ENCODE measurements at regions not wholly inside any gene's neighbourhood (a gene's known extent, or its start where the extent isn't known, plus 50 kb on each side); places are given as distances from the start of the nearest gene placed in this dataset.
A peak's percentile ranks its signal among the peaks of the same experiment; 100 is the strongest.

GRCh38 chr17:69735285-69735684, 320.8 kb downstream of the MAP2K6 start:
- peaks cover 45% of the 10 kb centered on the region for H3K9me3 Mint-ChIP-seq
- peaks cover 6% of the 10 kb centered on the region for H3K27me3 Mint-ChIP-seq (ENCODE audit: low read depth)
- no peak overlapping the region for H3K4me3 Mint-ChIP-seq
- H3K36me3 Mint-ChIP-seq (ENCODE audit: low read depth): peaks cover 27% of the 10 kb centered on the region
- peaks cover 42% of the 10 kb centered on the region for H3K4me1 Mint-ChIP-seq (ENCODE audit: low read depth)
- DNase-seq (ENCODE audit: low spot score): no peak
- H3K27ac Mint-ChIP-seq: no peak overlapping the region

GRCh38 chr17:69743091-69743490, 328.6 kb downstream of the MAP2K6 start:
- H3K4me3 Mint-ChIP-seq: no peak overlapping the region
- no peaks in the 10 kb centered on the region for H3K27me3 Mint-ChIP-seq (ENCODE audit: low read depth)
- peaks cover 32% of the 10 kb centered on the region for H3K36me3 Mint-ChIP-seq (ENCODE audit: low read depth)
- H3K27ac Mint-ChIP-seq: no peak overlapping the region
- H3K4me1 Mint-ChIP-seq (ENCODE audit: low read depth): peaks cover 14% of the 10 kb centered on the region
- H3K9me3 Mint-ChIP-seq: peaks cover 44% of the 10 kb centered on the region
- no peak for DNase-seq (ENCODE audit: low spot score)

GRCh38 chr17:69744512-69745070, 330.1 kb downstream of the MAP2K6 start:
- Mint-ChIP-seq H3K27ac (no peak overlapping the region), H3K4me1 (ENCODE audit: low read depth) (no peaks in the 10 kb centered on the region), H3K36me3 (ENCODE audit: low read depth) (peaks cover 25% of the 10 kb centered on the region), H3K9me3 (peaks cover 37% of the 10 kb centered on the region), H3K27me3 (ENCODE audit: low read depth) (no peaks in the 10 kb centered on the region), H3K4me3 (no peak overlapping the region)
- no peak for DNase-seq (ENCODE audit: low spot score)

- peaks cover 17% of the 10 kb centered on the region for H3K9me3 Mint-ChIP-seq
- DNase-seq (ENCODE audit: low spot score): no peak
- H3K4me1 Mint-ChIP-seq (ENCODE audit: low read depth): no peaks in the 10 kb centered on the region
- peaks cover 8% of the 10 kb centered on the region for H3K36me3 Mint-ChIP-seq (ENCODE audit: low read depth)
- H3K27me3 Mint-ChIP-seq (ENCODE audit: low read depth): no peaks in the 10 kb centered on the region
- no peak overlapping the region for H3K4me3 Mint-ChIP-seq
- H3K27ac Mint-ChIP-seq: no peak overlapping the region
Observed at GRCh38 chr17:69749911-69750310, 325.1 kb upstream of the KCNJ16 start.

GRCh38 chr17:69757688-69758430, 317.2 kb upstream of the KCNJ16 start:
- Mint-ChIP-seq H3K27ac (no peak overlapping the region), H3K9me3 (peaks cover 6% of the 10 kb centered on the region), H3K4me1 (ENCODE audit: low read depth) (peaks cover 10% of the 10 kb centered on the region), H3K27me3 (ENCODE audit: low read depth) (peaks cover 2% of the 10 kb centered on the region), H3K36me3 (ENCODE audit: low read depth) (peaks cover 6% of the 10 kb centered on the region), H3K4me3 (no peak overlapping the region)
- no peak for DNase-seq (ENCODE audit: low spot score)

- H3K27ac Mint-ChIP-seq: no peak overlapping the region
- H3K4me1 Mint-ChIP-seq (ENCODE audit: low read depth): peaks cover 12% of the 10 kb centered on the region
- peaks cover 8% of the 10 kb centered on the region for H3K36me3 Mint-ChIP-seq (ENCODE audit: low read depth)
- peaks cover 2% of the 10 kb centered on the region for H3K27me3 Mint-ChIP-seq (ENCODE audit: low read depth)
- DNase-seq (ENCODE audit: low spot score): peak; percentile 10
- H3K9me3 Mint-ChIP-seq: peaks cover 6% of the 10 kb centered on the region
- H3K4me3 Mint-ChIP-seq: no peak overlapping the region
Observed at GRCh38 chr17:69760562-69760961, 314.5 kb upstream of the KCNJ16 start.

GRCh38 chr17:69761011-69761410, 314.0 kb upstream of the KCNJ16 start:
- peaks cover 8% of the 10 kb centered on the region for H3K36me3 Mint-ChIP-seq (ENCODE audit: low read depth)
- H3K4me1 Mint-ChIP-seq (ENCODE audit: low read depth): peaks cover 12% of the 10 kb centered on the region
- H3K27me3 Mint-ChIP-seq (ENCODE audit: low read depth): peaks cover 2% of the 10 kb centered on the region
- H3K27ac Mint-ChIP-seq: no peak overlapping the region
- H3K9me3 Mint-ChIP-seq: peaks cover 6% of the 10 kb centered on the region
- no peak for DNase-seq (ENCODE audit: low spot score)
- H3K4me3 Mint-ChIP-seq: no peak overlapping the region

- no peak overlapping the region for H3K4me3 Mint-ChIP-seq
- peaks cover 12% of the 10 kb centered on the region for H3K4me1 Mint-ChIP-seq (ENCODE audit: low read depth)
- peaks cover 6% of the 10 kb centered on the region for H3K9me3 Mint-ChIP-seq
- no peak for DNase-seq (ENCODE audit: low spot score)
- H3K27ac Mint-ChIP-seq: no peak overlapping the region
- H3K27me3 Mint-ChIP-seq (ENCODE audit: low read depth): peaks cover 2% of the 10 kb centered on the region
- peaks cover 8% of the 10 kb centered on the region for H3K36me3 Mint-ChIP-seq (ENCODE audit: low read depth)
Observed at GRCh38 chr17:69761767-69762321, 313.2 kb upstream of the KCNJ16 start.

- peaks cover 12% of the 10 kb centered on the region for H3K4me1 Mint-ChIP-seq (ENCODE audit: low read depth)
- DNase-seq (ENCODE audit: low spot score): no peak
- H3K4me3 Mint-ChIP-seq: no peak overlapping the region
- peaks cover 6% of the 10 kb centered on the region for H3K9me3 Mint-ChIP-seq
- no peak overlapping the region for H3K27ac Mint-ChIP-seq
- H3K36me3 Mint-ChIP-seq (ENCODE audit: low read depth): peaks cover 8% of the 10 kb centered on the region
- peaks cover 2% of the 10 kb centered on the region for H3K27me3 Mint-ChIP-seq (ENCODE audit: low read depth)
Observed at GRCh38 chr17:69762359-69762758, 312.7 kb upstream of the KCNJ16 start.

- Mint-ChIP-seq H3K36me3 (ENCODE audit: low read depth) (peaks cover 6% of the 10 kb centered on the region), H3K9me3 (peaks cover 4% of the 10 kb centered on the region), H3K27ac (peak overlapping the region; percentile 1), H3K27me3 (ENCODE audit: low read depth) (peaks cover 2% of the 10 kb centered on the region), H3K4me1 (ENCODE audit: low read depth) (peaks cover 12% of the 10 kb centered on the region), H3K4me3 (no peak overlapping the region)
- DNase-seq (ENCODE audit: low spot score): no peak
Observed at GRCh38 chr17:69762766-69763165, 312.3 kb upstream of the KCNJ16 start.

GRCh38 chr17:69763503-69763902, 311.5 kb upstream of the KCNJ16 start:
- peaks cover 2% of the 10 kb centered on the region for H3K36me3 Mint-ChIP-seq (ENCODE audit: low read depth)
- no peak for DNase-seq (ENCODE audit: low spot score)
- H3K27me3 Mint-ChIP-seq (ENCODE audit: low read depth): no peaks in the 10 kb centered on the region
- H3K27ac Mint-ChIP-seq: no peak overlapping the region
- no peaks in the 10 kb centered on the region for H3K9me3 Mint-ChIP-seq
- H3K4me3 Mint-ChIP-seq: no peak overlapping the region
- H3K4me1 Mint-ChIP-seq (ENCODE audit: low read depth): peaks cover 12% of the 10 kb centered on the region

GRCh38 chr17:69764146-69764545, 310.9 kb upstream of the KCNJ16 start:
- Mint-ChIP-seq H3K9me3 (no peaks in the 10 kb centered on the region), H3K27ac (no peak overlapping the region), H3K4me1 (ENCODE audit: low read depth) (peaks cover 10% of the 10 kb centered on the region), H3K4me3 (no peak overlapping the region), H3K36me3 (ENCODE audit: low read depth) (peaks cover 2% of the 10 kb centered on the region), H3K27me3 (ENCODE audit: low read depth) (no peaks in the 10 kb centered on the region)
- no peak for DNase-seq (ENCODE audit: low spot score)

- H3K4me3 Mint-ChIP-seq: no peak overlapping the region
- H3K27ac Mint-ChIP-seq: no peak overlapping the region
Observed at GRCh38 chr17:69769050-69769449, 306.0 kb upstream of the KCNJ16 start.

GRCh38 chr17:69773081-69773480, 301.9 kb upstream of the KCNJ16 start:
- H3K27ac Mint-ChIP-seq: no peak overlapping the region
- H3K4me1 Mint-ChIP-seq (ENCODE audit: low read depth): no peaks in the 10 kb centered on the region
- H3K4me3 Mint-ChIP-seq: no peak overlapping the region

More at GRCh38 chr17:69769050-69769449, 306.0 kb upstream of the KCNJ16 start:
- no peaks in the 10 kb centered on the region for H3K4me1 Mint-ChIP-seq (ENCODE audit: low read depth)
- peaks cover 3% of the 10 kb centered on the region for H3K27me3 Mint-ChIP-seq (ENCODE audit: low read depth)
- H3K9me3 Mint-ChIP-seq: peaks cover 15% of the 10 kb centered on the region
- no peaks in the 10 kb centered on the region for H3K36me3 Mint-ChIP-seq (ENCODE audit: low read depth)
- no peak for DNase-seq (ENCODE audit: low spot score)

More at GRCh38 chr17:69773081-69773480, 301.9 kb upstream of the KCNJ16 start:
- DNase-seq (ENCODE audit: low spot score): no peak
- no peaks in the 10 kb centered on the region for H3K36me3 Mint-ChIP-seq (ENCODE audit: low read depth)
- peaks cover 3% of the 10 kb centered on the region for H3K27me3 Mint-ChIP-seq (ENCODE audit: low read depth)
- peaks cover 20% of the 10 kb centered on the region for H3K9me3 Mint-ChIP-seq
